CD4-positive, alpha-beta T cell (primary cell): ENCODE measurements at regions not wholly inside any gene's neighbourhood (a gene's known extent, or its start where the extent isn't known, plus 50 kb on each side); places are given as distances from the start of the nearest gene placed in this dataset.

Experiments used
- ATAC-seq: fragments of 200-7000 bp; cut with Tn5 transposase; one replicate; pipeline ENCODE4 v1.10.0; 2022; ENCODE audit warnings: mild to moderate bottlenecking; ENCODE audit not compliant: poor library complexity
- CTCF ChIA-PET: fragments of 350-600 bp; sonication (Branson Sonifier 250); formaldehyde crosslinking; loops from one replicate; lab custom pipeline; 2021; ENCODE audit warnings: antibody characterized with exemption, inconsistent platforms; lab: Charles Lee
- POLR2A ChIA-PET: fragments of 350-600 bp; sonication (Branson Sonifier 250); formaldehyde crosslinking; loops from one replicate; lab custom pipeline; 2021; ENCODE audit warnings: antibody characterized with exemption, inconsistent platforms; lab: Charles Lee
- DNase-seq, 14 experiments: peaks; one replicate each; pipeline ENCODE4 v3.0.0-alpha.2; 2013 to 2020; ENCODE audit warnings: mixed read lengths in 2 of 14
- H3K27ac ChIP-seq, 2 donors: one replicate each; pipeline versions ENCODE4 v1.5.1 to v1.7.0; 2013; ENCODE audit warnings: low read length in 2 of 2, low read depth in 1 of 2, mild to moderate bottlenecking in 1 of 2
- H3K27me3 ChIP-seq, 2 experiments: 1 replicate in 1 of 2; 2 replicates in 1 of 2; pipeline versions ENCODE4 v1.6.1 to v1.7.0; 2013; ENCODE audit warnings: low read length in 2 of 2, control low read depth in 1 of 2, mild to moderate bottlenecking in 1 of 2, moderate library complexity in 1 of 2; ENCODE audit not compliant: insufficient read depth in 2 of 2, control insufficient read depth in 1 of 2
- H3K36me3 ChIP-seq: one replicate; pipeline ENCODE4 v1.6.1; 2013; ENCODE audit warnings: low read length, control low read depth; ENCODE audit not compliant: insufficient read depth
- H3K4me1 ChIP-seq: one replicate; pipeline ENCODE4 v1.6.1; 2013; ENCODE audit warnings: low read length, control low read depth; ENCODE audit not compliant: insufficient read depth
- H3K4me3 ChIP-seq: one replicate; pipeline ENCODE4 v1.5.1; 2013; ENCODE audit warnings: mild to moderate bottlenecking, low read length, moderate library complexity
- H3K9me3 ChIP-seq, 2 experiments: 1 replicate in 1 of 2; 2 replicates in 1 of 2; pipeline versions ENCODE4 v1.6.1 to v1.7.0; 2013; ENCODE audit warnings: low read length in 2 of 2, mild to moderate bottlenecking in 2 of 2, control low read depth in 1 of 2, moderate library complexity in 1 of 2; ENCODE audit not compliant: control insufficient read depth in 1 of 2, insufficient read depth in 1 of 2
- H3K27ac Mint-ChIP-seq: one replicate; pipeline ENCODE4 v1.8.0; 2020; ENCODE audit warnings: mixed read lengths
- H3K27me3 Mint-ChIP-seq: one replicate; pipeline ENCODE4 v1.8.0; 2021; ENCODE audit warnings: mixed read lengths
- H3K36me3 Mint-ChIP-seq: one replicate; pipeline ENCODE4 v1.8.0; 2021; ENCODE audit warnings: low read depth, mixed read lengths
- H3K4me1 Mint-ChIP-seq: one replicate; pipeline ENCODE4 v1.8.0; 2021; ENCODE audit warnings: low read depth, mixed read lengths
- H3K4me3 Mint-ChIP-seq: one replicate; pipeline ENCODE4 v1.8.0; 2020; ENCODE audit warnings: mild to moderate bottlenecking, mixed read lengths
- H3K9me3 Mint-ChIP-seq: one replicate; pipeline ENCODE4 v1.8.0; 2020; ENCODE audit warnings: mixed read lengths
- intact Hi-C, 2 experiments: fragments of 100-400 bp; cut with DNase I in 1 of 2; cut with micrococcal nuclease in 1 of 2; formaldehyde crosslinking; loops; one replicate each; pipeline versions ENCODE4 v1.15.1 to v1.9.0; 2023 to 2025; cut with DNase I, micrococcal nuclease
- TF ChIP-seq, protein P1 (sequence below): fragments of 200-600 bp; IDR thresholded peaks from one replicate; pipeline ENCODE4 v1.8.0; 2022; ENCODE audit warnings: antibody characterized with exemption, mild to moderate bottlenecking

DNA sequence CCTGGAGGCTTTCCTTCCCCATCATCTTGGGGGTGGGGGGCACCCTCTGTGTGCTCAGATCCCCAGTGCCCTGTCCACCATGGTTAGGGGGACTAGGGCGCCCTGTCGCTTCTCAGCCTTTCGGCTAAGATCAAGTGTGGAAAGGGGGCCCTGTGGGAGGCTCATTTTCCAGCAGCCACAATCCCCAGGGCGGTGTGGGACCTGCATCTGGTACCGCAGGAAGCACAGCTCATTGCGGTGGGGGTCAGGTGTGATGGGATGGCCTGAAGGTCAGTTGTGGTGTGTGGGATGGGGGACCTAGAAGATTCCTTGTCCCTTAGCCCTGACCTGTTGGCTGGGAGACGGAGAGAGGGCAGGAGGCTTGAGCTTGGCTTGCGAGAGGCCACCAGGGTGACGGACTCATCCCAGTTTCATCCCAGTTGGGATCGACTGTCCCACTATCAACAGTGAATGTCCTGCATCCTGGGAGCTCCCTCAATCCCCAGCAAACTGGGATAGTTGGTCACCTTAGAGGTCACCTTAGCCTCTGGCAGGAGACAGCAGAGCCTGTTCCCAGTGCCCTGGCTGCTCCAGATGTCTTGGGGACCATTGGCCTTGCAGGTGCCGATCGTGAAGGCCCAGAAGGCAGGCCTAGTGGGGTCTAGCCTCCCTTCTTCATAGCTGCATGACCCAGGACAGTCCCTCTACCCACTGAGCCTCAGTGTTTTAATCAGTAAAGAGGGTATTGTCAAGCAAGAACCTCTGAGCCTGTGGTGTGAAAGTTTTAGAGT lies 64.5 kb upstream of the PMEPA1 start:
- Histone ChIP-seq H3K36me3 (no peaks in the 10 kb centered on the region), H3K9me3 (no peaks in the 10 kb centered on the region), H3K4me3 (no peak overlapping the region), H3K27ac (no peak overlapping the region), H3K27me3 (peaks cover 3% of the 10 kb centered on the region in 2 experiments), H3K4me1 (no peaks in the 10 kb centered on the region)
- Mint-ChIP-seq H3K4me3 (no peak overlapping the region), H3K27ac (no peak overlapping the region), H3K27me3 (peaks cover 9% of the 10 kb centered on the region), H3K4me1 (no peaks in the 10 kb centered on the region), H3K36me3 (no peaks in the 10 kb centered on the region), H3K9me3 (no peaks in the 10 kb centered on the region)
- TF ChIP-seq, protein P1, sequence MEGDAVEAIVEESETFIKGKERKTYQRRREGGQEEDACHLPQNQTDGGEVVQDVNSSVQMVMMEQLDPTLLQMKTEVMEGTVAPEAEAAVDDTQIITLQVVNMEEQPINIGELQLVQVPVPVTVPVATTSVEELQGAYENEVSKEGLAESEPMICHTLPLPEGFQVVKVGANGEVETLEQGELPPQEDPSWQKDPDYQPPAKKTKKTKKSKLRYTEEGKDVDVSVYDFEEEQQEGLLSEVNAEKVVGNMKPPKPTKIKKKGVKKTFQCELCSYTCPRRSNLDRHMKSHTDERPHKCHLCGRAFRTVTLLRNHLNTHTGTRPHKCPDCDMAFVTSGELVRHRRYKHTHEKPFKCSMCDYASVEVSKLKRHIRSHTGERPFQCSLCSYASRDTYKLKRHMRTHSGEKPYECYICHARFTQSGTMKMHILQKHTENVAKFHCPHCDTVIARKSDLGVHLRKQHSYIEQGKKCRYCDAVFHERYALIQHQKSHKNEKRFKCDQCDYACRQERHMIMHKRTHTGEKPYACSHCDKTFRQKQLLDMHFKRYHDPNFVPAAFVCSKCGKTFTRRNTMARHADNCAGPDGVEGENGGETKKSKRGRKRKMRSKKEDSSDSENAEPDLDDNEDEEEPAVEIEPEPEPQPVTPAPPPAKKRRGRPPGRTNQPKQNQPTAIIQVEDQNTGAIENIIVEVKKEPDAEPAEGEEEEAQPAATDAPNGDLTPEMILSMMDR, result no peak
- intact Hi-C loops, result no loop called here
- ATAC-seq, result no peak
- no peak for DNase-seq
- CTCF ChIA-PET, result no interaction called here
- POLR2A ChIA-PET, result no interaction called here

GRCh38 chr20:57773059-57773815 lies 63.4 kb upstream of the PMEPA1 start:
- POLR2A ChIA-PET, result no interaction called here
- Histone ChIP-seq H3K4me3 (no peak overlapping the region), H3K27me3 (peaks cover 3 to 5% of the 10 kb centered on the region in 2 experiments), H3K9me3 (no peaks in the 10 kb centered on the region), H3K27ac (no peak overlapping the region), H3K36me3 (no peaks in the 10 kb centered on the region), H3K4me1 (no peaks in the 10 kb centered on the region)
- CTCF ChIA-PET, result no interaction called here
- Mint-ChIP-seq H3K9me3 (no peaks in the 10 kb centered on the region), H3K27me3 (peaks cover 6% of the 10 kb centered on the region), H3K4me3 (no peak overlapping the region), H3K36me3 (no peaks in the 10 kb centered on the region), H3K4me1 (no peaks in the 10 kb centered on the region), H3K27ac (no peak overlapping the region)
- ATAC-seq, result no peak
- TF ChIP-seq, protein P1, result no peak
- intact Hi-C loops, result no loop called here
- DNase-seq, result no peak

DNA sequence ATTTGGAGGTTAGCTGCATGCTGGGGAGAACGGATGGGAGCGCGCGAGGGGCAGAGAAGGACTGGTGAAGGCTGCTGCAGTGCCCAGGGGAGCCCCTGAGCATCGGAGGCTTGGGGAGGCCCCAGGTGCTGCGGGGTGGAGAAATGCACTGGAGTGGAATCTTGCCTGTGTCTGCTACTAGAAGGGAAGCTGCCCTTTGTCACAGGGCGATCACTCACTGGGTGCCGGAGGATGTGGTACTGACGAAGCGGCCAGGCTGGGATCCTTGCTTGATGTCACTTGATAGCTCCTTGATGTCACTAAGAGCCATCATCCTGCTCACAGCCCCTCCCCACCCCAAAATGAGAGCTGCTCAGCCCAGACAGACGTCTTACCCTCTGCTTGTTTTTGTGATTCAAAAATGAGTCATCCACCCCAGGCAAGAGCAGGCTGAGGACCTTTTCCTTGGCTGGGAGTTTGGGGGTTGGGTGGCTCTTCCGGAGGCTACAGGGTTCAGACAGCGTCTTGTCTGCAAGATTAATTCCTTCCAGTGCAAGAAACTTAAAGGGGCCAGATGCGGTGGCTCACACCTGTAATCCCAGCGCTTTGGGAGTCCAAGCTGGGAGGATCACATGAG lies 62.6 kb upstream of the PMEPA1 start:
- Mint-ChIP-seq H3K4me1 (no peaks in the 10 kb centered on the region), H3K27ac (peak overlapping the region; percentile 34), H3K4me3 (no peak overlapping the region), H3K27me3 (peaks cover 6% of the 10 kb centered on the region), H3K9me3 (no peaks in the 10 kb centered on the region), H3K36me3 (no peaks in the 10 kb centered on the region)
- Histone ChIP-seq H3K27ac (no peak overlapping the region), H3K9me3 (no peaks in the 10 kb centered on the region), H3K4me3 (no peak overlapping the region), H3K4me1 (no peaks in the 10 kb centered on the region), H3K36me3 (no peaks in the 10 kb centered on the region), H3K27me3 (peaks cover 3 to 5% of the 10 kb centered on the region in 2 experiments)
- peak in 11 of 14 experiments; percentile 9 to 45 (median 29) for DNase-seq
- TF ChIP-seq, protein P1, result no peak
- CTCF ChIA-PET, result no interaction called here
- peak; percentile 85 for ATAC-seq
- POLR2A ChIA-PET, result no interaction called here
- intact Hi-C loops, result no loop called here
